Fibroblast of skin of right quadriceps (primary cell): ENCODE measurements at regions not wholly inside any gene's neighbourhood (a gene's known extent, or its start where the extent isn't known, plus 50 kb on each side); places are given as distances from the start of the nearest gene placed in this dataset.
"Not testable (repeated sequence)": the region's sequence is repeated elsewhere in the genome, so short reads cannot be mapped to it uniquely, and the experiment has no call there.

ENCODE experiments used
- DNase-seq: peaks from one replicate; pipeline ENCODE4 v3.0.0-alpha.2; 2013

DNA sequence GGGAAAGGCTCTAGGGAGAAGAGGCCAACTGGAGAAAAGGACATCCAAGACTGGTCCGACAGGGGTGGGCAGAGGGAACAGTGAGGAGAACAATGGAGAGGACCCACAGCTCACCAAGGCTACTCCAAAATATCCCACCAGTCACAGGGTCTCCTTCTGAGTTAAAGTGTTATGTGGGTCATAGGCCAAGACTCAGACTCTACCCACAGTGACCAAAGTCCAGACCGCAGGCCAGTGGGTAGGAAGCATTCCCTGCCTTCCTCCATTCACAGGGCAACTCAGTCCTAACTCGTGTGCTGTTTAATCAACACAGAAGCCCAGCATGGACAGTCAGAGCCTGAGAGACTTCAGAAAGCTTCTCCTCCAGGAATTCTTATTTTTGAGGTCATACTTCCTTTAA lies 260.6 kb downstream of the SMAD2 start:
- DNase-seq: no peak

DNA sequence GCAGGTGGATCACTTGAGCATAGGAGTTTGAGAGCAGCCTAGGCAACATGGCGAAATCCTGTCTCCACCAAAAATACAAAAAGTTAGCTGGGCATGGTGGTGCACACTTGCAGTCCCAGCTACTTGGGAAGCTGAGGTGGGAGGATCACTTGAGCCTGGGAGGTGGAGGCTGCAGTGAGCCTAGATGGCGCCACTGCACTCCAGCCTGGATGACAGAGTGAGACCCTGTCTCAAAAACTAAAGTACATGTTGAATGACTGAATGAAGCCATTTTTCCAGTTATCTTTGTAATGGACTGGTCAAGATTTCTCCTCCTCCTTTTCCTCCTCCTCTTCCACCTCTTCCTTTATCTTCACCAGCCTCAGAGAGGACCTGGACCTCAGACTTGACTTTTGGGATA lies 272.0 kb downstream of the SMAD2 start:
- no peak for DNase-seq

DNA sequence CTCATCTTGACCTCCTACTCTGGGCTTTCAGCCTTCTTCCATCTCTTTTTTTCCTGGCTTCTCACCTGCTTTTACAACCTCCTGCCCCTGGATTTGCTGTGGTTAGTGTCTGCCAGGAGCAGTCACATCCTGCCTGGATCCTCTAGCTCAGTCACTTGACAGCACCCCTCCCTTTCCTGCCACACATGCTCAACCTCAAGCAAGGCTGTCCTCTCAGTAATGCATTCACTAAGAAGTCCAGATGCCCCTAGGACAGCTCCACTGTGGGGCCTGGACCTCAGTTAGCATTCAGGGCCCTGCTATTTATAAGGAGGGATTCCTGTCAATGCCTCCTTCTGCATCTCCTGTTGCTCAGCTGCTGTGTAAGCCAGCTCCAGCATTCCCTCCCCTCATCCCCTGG lies 275.5 kb downstream of the SMAD2 start:
- DNase-seq: no peak

DNA sequence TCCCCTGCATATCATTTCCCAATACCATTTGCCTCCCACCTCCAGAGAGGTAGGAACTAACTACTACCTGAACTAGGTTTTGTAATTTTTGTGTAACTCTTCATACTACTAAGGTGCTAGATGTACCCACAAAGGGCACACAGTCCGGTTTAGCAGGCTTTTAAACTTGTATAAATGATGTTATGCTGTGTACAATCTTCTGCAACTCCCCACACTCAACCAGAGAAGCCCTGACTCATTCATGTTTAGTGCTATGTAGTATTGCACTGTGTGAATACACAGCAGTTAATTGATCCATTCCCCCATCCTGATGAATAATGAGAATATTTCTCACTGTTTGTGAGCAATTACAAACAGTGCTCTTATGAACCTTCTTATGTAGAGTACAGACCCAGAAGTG lies 285.6 kb downstream of the SMAD2 start:
- DNase-seq: no peak

DNA sequence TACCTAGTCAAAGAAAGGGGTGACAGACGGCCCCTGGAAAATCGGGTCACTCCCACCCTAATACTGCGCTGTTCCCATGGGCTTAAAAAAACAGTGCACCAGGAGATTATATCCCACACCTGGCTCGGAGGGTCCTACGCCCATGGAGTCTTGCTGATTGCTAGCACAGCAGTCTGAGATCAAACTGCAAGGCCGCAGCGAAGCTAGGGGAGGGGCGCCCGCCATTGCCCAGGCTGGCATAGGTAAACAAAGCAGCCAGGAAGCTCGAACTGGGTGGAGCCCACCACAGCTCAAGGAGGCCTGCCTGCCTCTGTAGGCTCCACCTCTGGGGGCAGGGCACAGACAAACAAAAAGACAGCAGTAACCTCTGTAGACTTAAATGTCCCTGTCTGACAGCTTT lies 292.9 kb downstream of the SMAD2 start:
- DNase-seq: not testable (repeated sequence)

DNA sequence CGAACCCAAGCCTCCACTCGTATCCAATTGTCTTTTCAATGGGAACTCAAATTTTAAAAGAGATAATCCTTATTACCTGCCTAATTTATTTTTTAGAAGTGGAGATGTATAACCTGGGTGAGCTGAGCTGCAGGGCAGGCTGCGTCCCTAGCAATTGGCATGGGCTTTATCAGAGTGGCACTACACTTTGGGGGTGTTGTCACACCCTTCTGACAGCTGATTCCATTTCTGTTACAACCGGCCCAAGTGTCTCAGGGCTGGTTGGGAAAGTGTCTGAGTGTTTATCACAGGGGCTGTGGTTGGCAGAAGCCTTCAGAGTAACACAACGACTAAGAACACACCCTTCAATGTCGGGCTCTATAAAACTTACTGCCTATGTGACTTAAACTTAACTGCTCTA lies 295.0 kb downstream of the SMAD2 start:
- DNase-seq: no peak

DNA sequence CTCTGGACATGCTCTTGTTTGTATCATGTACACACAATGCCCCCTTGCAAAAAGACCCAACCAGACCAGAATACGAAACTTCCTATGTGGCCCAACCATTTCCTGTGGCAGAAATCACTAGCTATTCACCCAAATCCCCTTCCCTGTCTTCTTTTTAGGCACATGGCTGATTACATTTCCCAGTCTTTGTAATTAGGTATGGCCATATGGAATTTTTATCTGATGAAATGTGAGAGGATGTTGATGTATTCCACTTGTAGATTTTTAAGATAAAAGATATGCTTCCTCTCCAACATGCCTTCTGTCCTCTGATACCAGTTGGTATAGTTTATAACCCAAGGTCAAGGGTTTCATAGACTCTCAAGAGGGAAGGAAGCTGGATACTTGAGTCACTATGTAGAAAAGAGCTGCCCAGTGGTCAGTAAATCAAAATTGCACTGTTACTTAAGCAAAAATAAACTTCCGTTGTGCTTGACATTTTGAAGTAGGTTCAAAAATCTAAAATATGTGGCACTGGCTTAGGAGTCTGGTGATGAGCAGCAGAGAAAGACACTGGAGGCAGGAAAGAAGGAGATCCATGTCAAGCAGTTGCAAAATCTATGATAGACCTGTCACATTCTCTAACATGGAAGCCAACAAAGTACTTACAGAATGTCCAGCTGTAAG lies 297.4 kb downstream of the SMAD2 start:
- no peak for DNase-seq

DNA sequence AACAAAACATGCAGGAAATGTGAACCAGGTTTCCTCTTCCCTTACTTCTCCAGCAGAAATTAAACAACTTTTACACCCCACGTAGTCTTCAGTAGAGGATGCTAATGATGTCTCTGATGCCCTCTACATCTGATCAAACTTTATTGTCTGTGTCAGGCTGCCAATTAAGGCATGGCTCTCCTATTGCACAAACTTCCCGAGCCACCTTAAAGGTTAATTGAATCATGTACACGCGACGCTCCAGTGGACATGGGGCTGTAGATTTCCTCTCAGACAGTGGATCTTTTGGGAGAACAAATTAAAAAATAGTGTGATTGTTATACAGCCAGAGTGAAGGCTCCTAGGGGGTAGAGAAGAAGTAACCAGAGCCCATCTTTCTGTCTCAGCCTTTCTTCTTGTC lies 301.6 kb downstream of the SMAD2 start:
- DNase-seq: no peak

DNA sequence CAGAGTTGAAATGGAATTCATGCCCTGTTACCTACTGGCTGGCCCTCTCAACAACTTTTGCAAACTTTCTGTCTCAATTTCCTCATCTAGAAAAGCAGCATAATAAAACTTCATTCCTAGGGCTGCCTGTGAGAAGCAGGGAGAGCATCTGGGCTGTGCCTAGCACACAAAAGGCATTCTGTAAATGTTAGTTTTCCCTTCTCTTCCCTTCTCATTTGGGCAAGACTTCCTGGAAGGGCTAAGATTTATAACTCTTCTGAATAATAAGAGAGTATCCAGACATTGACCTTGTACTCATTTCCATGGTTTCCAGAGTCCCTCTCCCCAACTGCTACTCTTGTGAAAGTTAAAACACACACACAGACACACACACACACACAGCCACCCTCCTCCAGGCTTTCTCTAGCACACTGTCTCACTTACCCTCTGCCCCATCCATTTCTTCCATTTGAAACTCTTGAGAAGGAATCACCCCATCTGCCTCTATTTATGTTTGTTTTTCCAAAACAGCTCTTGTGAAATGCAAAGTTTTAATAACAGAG lies 302.1 kb downstream of the SMAD2 start:
- no peak for DNase-seq

DNA sequence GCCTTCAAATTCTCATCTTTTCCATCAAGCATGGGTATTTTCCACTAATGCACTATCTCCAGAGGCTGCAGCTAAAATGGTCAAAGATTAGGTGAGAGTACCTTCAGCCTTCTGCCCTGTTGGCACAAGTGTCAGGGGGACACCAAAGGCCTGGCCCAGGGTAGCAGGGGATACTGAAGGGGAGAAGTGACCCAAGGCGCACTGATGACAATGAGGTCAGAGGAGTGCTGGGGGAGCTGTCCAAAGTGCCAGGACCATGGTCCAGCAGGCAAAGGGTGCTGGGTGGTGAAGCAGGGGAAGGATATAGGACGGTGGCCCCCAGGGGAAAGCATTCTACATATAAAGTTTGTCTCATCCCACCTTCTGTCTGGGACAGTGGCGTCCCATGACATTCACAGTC lies 303.4 kb downstream of the SMAD2 start:
- DNase-seq: no peak

DNA sequence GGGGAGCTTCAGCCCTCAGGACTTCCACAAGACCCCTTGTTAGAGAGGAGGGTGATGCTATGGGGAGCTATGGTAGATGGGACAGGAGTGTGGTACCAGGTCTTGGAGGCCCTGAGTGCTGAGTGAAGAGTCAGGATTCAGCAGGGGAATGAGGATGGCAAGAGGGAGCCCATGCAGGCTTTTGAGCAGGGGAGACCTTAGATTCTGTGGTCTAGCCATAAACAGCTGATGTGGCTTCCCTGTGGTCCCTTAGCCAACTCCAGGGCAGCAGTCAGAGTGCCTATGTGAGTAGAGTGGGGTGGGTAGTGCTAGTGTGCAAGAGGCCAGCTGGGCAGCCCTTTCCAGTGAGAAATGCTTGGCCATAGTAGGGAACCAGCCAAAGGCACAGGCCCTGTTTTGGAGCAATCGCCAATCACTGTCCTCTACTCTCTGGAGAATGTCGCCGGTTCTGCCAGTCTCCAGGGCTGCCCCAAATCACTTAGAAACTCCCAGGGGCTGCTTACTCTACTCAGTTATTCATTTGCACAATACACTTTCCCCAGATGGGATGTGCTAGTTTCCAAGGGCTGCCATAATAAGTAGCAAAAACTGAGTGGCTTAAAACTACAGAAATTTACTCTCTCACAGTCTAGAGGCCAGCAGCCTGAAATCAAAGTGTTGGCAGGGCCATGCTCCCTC lies 310.5 kb downstream of the SMAD2 start:
- no peak for DNase-seq

DNA sequence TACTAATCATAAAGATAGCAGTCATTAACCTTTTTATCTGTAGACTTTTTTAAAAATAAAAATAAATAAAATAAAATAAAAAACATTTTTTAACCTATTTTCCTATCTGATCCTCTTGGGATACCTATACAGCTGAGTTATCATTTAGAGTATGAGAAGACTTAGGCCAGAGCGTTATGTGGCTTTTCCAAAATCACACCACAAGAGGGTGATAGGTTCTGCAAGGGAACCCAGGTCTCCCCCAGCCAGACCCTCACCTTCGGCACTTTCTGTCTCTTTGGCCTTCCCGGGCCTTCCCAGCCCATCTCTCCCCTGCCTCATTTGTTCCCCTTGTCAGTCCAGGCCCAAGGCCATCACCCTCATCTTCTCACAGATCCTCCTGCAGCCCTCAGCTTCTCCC lies 311.7 kb downstream of the SMAD2 start:
- no peak for DNase-seq

DNA sequence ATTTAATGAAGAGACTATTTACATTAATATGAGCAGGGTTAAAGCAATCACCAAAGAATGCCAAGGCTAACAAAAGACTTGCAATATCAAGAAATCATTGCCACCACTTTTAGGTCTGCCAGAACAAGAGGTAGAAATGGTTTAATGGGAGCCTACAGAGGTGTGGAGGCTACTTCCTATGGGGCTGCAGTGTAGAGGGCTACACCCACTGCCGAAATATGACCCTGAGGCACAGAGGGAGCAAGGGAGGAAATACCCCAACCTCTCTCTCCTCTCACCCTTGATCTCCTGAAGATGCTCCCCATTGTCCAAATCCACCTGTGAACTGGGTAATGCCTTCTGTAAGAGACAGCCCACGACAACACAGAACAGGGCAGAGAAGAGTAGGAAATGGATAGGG lies 315.4 kb downstream of the SMAD2 start:
- no peak for DNase-seq

DNA sequence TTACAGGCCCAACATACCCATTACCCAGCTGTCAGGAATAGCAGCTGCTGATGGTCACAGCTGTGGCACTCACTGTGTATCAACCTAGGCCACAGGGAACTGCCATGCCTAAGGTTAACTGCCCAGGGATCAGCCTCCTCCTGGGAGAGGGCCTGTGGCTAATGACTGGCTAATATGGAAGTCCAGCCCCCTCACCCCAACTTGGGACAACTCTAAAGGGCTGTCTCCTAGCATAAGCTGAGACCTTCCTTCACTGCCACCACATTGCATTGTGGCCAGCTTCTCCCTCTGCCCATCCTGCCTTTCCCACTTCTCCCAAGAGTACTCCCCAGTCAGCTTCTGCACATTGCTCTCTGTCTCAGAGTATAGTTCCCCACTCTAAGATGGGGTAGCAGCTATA lies 316.5 kb downstream of the SMAD2 start:
- DNase-seq: no peak

DNA sequence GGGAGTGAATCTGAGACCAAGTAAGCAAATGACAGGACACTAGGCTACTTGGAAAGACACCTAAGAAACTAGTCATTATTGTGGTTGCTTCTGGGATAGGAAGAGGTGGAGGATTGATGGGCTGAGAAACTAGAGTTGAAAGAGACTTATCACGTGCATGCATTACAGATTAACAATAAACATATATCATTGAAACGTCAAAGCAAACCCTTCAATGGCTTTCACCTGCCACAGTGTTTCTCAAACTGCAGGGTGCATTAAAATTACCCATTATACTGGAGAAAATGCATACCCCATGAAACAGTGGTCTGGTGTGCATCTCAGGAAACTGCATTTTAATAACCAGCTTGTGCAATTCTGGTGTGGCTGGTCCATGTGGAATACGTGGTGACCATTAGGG lies 318.8 kb downstream of the SMAD2 start:
- DNase-seq: no peak

DNA sequence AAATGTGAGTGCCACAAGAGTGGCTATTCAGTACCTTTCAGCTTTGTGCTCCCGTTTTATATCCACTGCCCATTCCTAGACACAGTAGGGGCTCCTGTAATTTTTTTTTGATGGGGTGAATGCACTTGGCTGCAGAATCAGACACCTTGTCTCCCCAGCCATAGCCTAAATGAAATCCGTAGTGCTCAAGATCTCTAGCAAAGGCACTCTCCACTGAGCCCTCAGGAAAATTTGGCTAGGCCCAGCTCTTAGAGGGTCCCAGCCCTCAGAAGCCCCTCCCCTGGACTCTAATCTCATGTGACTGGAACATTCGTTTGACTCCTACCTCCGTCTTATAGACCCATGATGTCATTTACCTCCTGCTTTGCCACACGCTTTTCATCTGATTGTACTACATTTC lies 323.9 kb downstream of the SMAD2 start:
- no peak for DNase-seq

DNA sequence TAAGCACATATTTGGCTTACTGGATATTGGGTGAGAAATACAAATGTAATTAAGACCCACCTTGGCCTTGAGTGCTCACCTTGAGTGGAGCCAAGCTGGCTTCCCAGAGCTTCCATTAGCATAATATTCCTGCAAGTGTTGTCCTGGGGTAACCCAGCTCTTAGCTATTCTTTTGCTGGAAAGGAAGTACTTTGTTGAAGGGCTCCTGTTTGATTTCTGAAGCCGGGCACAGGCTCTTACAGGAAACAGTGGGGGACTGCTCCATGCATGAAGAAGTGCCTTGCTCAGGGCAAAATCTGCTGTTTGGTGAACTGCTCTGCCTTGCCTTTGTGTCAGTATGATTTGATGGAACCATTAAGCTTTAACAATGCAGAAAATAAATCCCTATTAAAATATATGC lies 325.4 kb downstream of the SMAD2 start:
- no peak for DNase-seq

DNA sequence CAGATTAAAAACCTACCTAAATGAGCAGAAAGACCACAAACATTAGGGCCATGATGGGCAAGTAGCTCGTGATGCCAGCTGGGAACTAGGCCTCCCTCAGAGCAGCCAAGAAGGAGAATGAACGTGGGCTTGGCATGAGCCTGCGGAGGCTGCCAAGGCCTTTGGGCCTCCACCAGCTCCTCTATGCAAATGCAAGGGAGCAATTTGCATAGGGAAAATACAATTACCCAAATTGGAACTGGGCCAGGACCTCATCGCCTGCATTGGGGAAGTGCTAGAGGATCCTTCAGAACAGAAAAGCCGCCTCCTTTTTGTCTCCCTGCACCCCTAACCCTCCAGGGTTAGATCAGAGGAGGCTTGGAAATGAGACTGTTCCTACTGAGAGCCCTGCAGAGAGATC lies 326.4 kb downstream of the SMAD2 start:
- no peak for DNase-seq

DNA sequence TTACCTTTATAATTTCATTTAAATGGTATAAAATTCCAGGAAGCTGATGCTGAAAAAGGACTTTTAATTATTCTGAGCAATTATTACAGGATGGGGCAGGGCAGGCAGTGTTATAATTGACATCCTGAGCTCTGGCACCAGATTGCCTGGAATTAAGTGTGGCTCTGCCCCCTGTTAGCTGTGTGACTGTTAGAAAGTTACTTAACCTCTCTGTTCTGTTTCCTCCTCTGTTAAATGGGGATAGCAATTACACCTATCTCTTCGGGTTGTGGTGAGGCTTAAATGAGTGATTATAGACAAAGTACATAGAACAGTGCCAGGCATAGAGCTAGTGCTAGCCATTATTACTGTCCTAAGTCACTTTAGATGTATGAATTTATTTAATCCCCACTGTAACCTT lies 327.3 kb downstream of the SMAD2 start:
- no peak for DNase-seq

DNA sequence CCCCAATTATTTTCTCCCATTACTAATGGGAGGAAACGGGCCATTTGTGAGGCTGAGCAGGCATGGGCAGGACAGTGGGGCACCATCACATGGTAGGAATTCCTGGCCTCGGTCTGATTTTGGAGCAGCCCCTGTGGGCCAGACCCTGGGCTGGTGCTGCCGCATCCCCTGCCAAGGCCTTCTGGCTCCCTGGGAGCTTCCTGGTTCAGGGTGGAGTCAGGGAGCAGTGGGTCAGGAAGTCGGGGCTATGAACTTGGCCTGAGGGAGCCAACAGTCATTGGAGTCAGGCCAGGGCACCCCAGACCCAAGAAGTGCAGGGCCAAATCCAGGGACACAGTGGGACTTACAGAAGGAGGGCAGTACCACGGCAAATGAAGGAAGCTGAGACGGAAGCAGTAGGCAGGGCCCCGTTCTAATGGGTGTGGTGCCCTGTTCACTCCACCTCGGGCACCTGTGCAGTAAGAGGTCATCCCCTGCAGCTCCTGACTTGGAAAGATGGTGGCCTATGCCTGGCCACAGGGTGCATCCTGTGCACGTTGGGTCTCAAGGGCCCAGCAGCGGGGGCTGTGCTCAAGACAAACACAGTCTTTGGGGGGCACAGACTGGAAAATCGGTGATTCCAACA lies 328.1 kb downstream of the SMAD2 start:
- DNase-seq: no peak

DNA sequence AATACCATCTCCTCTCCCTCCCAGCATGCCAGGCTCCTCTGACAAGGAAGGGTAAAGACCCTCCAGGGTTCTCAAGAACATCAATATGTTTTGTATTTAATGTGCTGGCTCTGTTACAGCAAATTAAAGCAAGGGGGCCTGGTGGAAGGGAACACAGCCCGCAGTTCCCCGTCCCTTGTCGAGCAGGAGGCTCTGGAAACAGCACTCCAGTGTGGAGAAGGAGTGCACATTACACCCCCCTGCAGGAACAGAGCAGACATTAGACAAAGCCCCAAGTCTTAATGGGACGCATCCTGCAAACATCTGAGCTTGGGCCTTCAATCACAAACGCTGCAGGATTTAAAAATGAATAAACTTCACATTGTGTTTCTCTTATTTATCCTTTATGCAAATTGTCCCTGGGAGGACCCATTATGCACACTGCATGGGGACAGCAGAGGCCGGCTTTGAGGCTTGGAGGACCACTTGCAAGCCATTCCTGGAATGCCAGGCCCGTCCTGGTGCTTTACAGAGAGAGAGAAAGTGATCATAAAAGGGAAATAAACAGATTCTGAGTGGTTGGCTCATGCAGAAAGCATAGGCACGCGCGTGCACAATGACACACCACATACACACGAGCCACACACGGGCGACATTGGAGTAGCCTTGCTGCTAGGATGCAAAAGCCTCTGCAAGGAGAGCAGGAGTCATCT lies 328.7 kb downstream of the SMAD2 start:
- DNase-seq: no peak

DNA sequence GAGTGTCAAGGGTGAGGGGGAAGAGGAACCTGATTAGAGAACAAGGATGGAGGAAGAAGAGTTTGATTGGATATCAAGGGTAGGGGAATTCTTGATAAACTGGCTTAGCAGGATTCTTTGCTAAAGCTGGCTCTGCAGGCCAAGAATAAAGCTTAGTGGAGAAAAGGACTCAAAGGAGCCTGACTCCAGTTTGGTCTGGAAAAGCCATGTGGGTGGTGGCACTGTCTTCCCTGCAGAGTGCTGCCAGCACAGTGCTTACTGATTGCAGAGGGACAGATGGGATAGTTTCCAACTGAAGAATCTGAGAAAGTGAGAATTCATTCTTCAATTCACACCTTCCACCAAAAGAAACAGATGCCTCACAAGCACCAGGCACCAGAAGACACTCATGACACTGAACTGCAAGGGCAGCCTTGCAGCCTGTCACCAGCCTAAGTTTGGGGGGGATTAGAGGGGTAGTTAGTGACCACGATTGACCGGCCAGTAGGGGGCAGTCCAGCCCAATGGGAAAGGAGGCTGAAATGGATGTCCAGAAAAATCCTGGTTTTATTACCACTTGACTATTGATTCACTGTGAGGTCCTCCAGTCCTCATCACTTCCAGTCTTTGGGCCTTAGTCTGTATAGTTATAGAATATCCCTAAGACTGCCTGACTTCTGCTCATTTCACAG lies 334.5 kb downstream of the SMAD2 start:
- DNase-seq: no peak

DNA sequence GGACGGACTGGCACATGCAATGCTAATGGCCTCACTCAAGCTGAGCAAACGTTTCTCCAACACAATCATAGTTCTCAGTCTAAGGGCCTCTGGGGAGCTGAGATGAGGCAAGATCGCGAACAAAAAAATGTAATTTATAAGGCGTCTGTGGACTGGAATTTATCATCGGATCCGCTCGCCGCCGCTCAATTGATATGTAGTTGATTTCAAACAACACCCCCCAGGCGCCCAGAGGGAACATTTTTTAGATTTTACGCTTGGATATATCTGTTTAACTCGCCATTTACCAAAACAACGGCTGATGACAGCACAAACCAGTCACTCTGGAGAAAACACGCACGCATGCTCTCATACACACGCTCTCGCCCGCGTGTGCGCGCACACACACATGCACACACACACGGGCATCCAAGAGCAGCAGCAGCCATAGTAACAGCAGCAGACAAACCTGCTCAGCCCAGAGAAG lies 335.8 kb downstream of the SMAD2 start:
- no peak for DNase-seq
